HG03066 (cell line): ENCODE measurements at regions not wholly inside any gene's neighbourhood (a gene's known extent, or its start where the extent isn't known, plus 50 kb on each side); places are given as distances from the start of the nearest gene placed in this dataset.
"Not testable (repeated sequence)": the region's sequence is repeated elsewhere in the genome, so short reads cannot be mapped to it uniquely, and the experiment has no call there.

Experiments
- ATAC-seq: cut with Tn5 transposase; IDR thresholded peaks from one replicate; pipeline ENCODE4 v1.9.1; 2021; ENCODE audit warnings: low read depth; ENCODE audit not compliant: unreplicated experiment

GRCh38 chr3:145427355-145427754, 733.6 kb downstream of the PLOD2 start:
- no peak for ATAC-seq

GRCh38 chr3:145429546-145429945, 731.4 kb downstream of the PLOD2 start:
- ATAC-seq = no peak

- no peak for ATAC-seq
These were observed 712.5 kb downstream of the PLOD2 start for GRCh38 chr3:145448436-145448835.

- no peak for ATAC-seq
These were observed 710.8 kb downstream of the PLOD2 start for GRCh38 chr3:145450018-145450682.

- no peak for ATAC-seq
These were observed 703.0 kb downstream of the PLOD2 start for GRCh38 chr3:145457825-145458552.

- ATAC-seq = not testable (repeated sequence)
These were observed 701.3 kb downstream of the PLOD2 start for GRCh38 chr3:145459681-145460080.

- ATAC-seq = no peak
These were observed 689.0 kb downstream of the PLOD2 start for GRCh38 chr3:145471976-145472375.

GRCh38 chr3:145482735-145483134, 678.2 kb downstream of the PLOD2 start:
- not testable (repeated sequence) for ATAC-seq

GRCh38 chr3:145483992-145484391, 677.0 kb downstream of the PLOD2 start:
- no peak for ATAC-seq

GRCh38 chr3:145489011-145489410, 672.0 kb downstream of the PLOD2 start:
- no peak for ATAC-seq

GRCh38 chr3:145490088-145491048, 670.6 kb downstream of the PLOD2 start:
- ATAC-seq = no peak

- no peak for ATAC-seq
These were observed 668.5 kb downstream of the PLOD2 start for GRCh38 chr3:145492456-145492855.

- ATAC-seq = not testable (repeated sequence)
These were observed 643.6 kb downstream of the PLOD2 start for GRCh38 chr3:145517416-145517815.

- no peak for ATAC-seq
These were observed 642.3 kb downstream of the PLOD2 start for GRCh38 chr3:145518639-145519038.

- no peak for ATAC-seq
These were observed 641.5 kb downstream of the PLOD2 start for GRCh38 chr3:145519398-145520047.

- no peak for ATAC-seq
These were observed 638.8 kb downstream of the PLOD2 start for GRCh38 chr3:145522179-145522578.

GRCh38 chr3:145522893-145523651, 637.9 kb downstream of the PLOD2 start:
- ATAC-seq = no peak

- ATAC-seq = no peak
These were observed 629.4 kb downstream of the PLOD2 start for GRCh38 chr3:145531548-145531947.

- ATAC-seq = no peak
These were observed 627.3 kb downstream of the PLOD2 start for GRCh38 chr3:145533696-145534095.

- ATAC-seq = no peak
These were observed 624.5 kb downstream of the PLOD2 start for GRCh38 chr3:145536461-145536860.
